H54 (cell line): ENCODE measurements at regions not wholly inside any gene's neighbourhood (a gene's known extent, or its start where the extent isn't known, plus 50 kb on each side); places are given as distances from the start of the nearest gene placed in this dataset.
A peak's percentile ranks its signal among the peaks of the same experiment; 100 is the strongest.
"Not testable (repeated sequence)": the region's sequence is repeated elsewhere in the genome, so short reads cannot be mapped to it uniquely, and the experiment has no call there.

Experiments
- DNase-seq: peaks from one replicate; pipeline ENCODE4 v3.0.0; 2011; ENCODE audit warnings: low spot score, mixed read lengths; ENCODE audit not compliant: insufficient read length
- FAIRE-seq: peaks from 3 replicates; lab custom pipeline; 2011; peaks lifted over from hg19 to GRCh38; lab: Jason Lieb, UNC
- POLR2A ChIP-seq: IDR thresholded peaks from 2 replicates; pipeline ENCODE4 v1.6.1; 2011; ENCODE audit warnings: low read depth, mild to moderate bottlenecking, low read length

GRCh38 chr2:58501371-58502160 is 260.4 kb upstream of the FANCL start:
- TF ChIP-seq POLR2A, result no peak
- FAIRE-seq, result no peak
- DNase-seq, result no peak

- DNase-seq (no peak), FAIRE-seq (no peak)
Measured at GRCh38 chr2:58497168-58497567, 256.0 kb upstream of the FANCL start.

GRCh38 chr2:58495806-58496205 is 254.7 kb upstream of the FANCL start:
- DNase-seq, result no peak
- TF ChIP-seq POLR2A, result no peak
- no peak for FAIRE-seq

More at GRCh38 chr2:58497168-58497567, 256.0 kb upstream of the FANCL start:
- TF ChIP-seq POLR2A, result no peak

GRCh38 chr2:58494071-58494501 is 253.0 kb upstream of the FANCL start:
- DNase-seq (no peak), FAIRE-seq (no peak)
- no peak for TF ChIP-seq POLR2A

GRCh38 chr2:58484629-58485028 is 243.5 kb upstream of the FANCL start:
- no peak for DNase-seq
- no peak for TF ChIP-seq POLR2A
- no peak for FAIRE-seq

GRCh38 chr2:58484221-58484620 is 243.1 kb upstream of the FANCL start:
- FAIRE-seq (no peak), DNase-seq (peak; percentile 7)
- no peak for TF ChIP-seq POLR2A

GRCh38 chr2:58483307-58483706 is 242.2 kb upstream of the FANCL start:
- DNase-seq (no peak), FAIRE-seq (no peak)
- TF ChIP-seq POLR2A, result no peak

- TF ChIP-seq POLR2A, result no peak
- no peak for DNase-seq
- FAIRE-seq, result no peak
Measured at GRCh38 chr2:58481670-58482069, 240.5 kb upstream of the FANCL start.

GRCh38 chr2:58480141-58480540 is 239.0 kb upstream of the FANCL start:
- FAIRE-seq (no peak), DNase-seq (no peak)
- no peak for TF ChIP-seq POLR2A

- no peak for DNase-seq
Measured at GRCh38 chr2:58479535-58480140, 238.5 kb upstream of the FANCL start.

GRCh38 chr2:58476556-58476955 is 235.4 kb upstream of the FANCL start:
- DNase-seq, result no peak
- no peak for TF ChIP-seq POLR2A

More at GRCh38 chr2:58479535-58480140, 238.5 kb upstream of the FANCL start:
- TF ChIP-seq POLR2A, result no peak
- no peak for FAIRE-seq

GRCh38 chr2:58475756-58476155 is 234.6 kb upstream of the FANCL start:
- DNase-seq (no peak), FAIRE-seq (no peak)
- no peak for TF ChIP-seq POLR2A

More at GRCh38 chr2:58476556-58476955, 235.4 kb upstream of the FANCL start:
- no peak for FAIRE-seq

- no peak for TF ChIP-seq POLR2A
- FAIRE-seq (no peak), DNase-seq (no peak)
Measured at GRCh38 chr2:58473165-58473564, 232.0 kb upstream of the FANCL start.

GRCh38 chr2:58466804-58467203 is 225.7 kb upstream of the FANCL start:
- FAIRE-seq, result no peak
- no peak for TF ChIP-seq POLR2A
- DNase-seq, result no peak

GRCh38 chr2:58466021-58466420 is 224.9 kb upstream of the FANCL start:
- not testable (repeated sequence) for FAIRE-seq, DNase-seq

- no peak for DNase-seq
- TF ChIP-seq POLR2A, result no peak
- no peak for FAIRE-seq
Measured at GRCh38 chr2:58460670-58461069, 219.5 kb upstream of the FANCL start.
